HG03280 (cell line): ENCODE measurements at regions not wholly inside any gene's neighbourhood (a gene's known extent, or its start where the extent isn't known, plus 50 kb on each side); places are given as distances from the start of the nearest gene placed in this dataset.
"Not testable (repeated sequence)": the region's sequence is repeated elsewhere in the genome, so short reads cannot be mapped to it uniquely, and the experiment has no call there.

ENCODE experiments used
- ATAC-seq: cut with Tn5 transposase; IDR thresholded peaks from one replicate; pipeline ENCODE4 v1.9.1; 2021; ENCODE audit warnings: mild to moderate bottlenecking, moderate library complexity; ENCODE audit not compliant: unreplicated experiment

DNA sequence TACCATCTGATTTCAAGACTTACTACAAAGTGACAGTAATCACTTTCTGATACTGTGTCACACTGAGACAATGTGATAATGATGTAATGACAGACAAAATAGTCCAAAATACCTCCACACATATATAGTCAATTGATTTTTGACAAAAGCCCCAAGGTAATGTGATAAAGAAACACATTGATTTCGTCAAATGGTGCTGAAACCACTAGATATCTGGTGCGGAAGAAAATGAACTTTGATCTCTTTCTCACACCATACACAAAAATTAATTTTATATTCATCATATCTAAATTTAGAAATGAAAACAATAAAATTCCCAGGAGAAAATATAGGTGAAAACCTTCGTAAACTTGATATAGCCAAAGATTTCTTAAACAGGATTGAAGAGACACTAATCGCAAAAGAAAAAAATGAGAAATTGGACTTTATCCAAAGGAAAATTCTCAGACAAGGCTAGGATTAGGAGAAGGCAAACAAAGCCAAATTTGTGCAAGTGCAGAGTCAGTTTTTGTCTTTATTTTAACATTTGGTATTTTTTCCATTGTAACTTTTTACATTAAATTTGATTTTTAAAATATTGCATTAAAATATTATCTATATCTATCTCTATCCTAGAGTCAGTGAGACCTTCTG is 739.9 kb downstream of the DIAPH3 start:
- no peak for ATAC-seq

DNA sequence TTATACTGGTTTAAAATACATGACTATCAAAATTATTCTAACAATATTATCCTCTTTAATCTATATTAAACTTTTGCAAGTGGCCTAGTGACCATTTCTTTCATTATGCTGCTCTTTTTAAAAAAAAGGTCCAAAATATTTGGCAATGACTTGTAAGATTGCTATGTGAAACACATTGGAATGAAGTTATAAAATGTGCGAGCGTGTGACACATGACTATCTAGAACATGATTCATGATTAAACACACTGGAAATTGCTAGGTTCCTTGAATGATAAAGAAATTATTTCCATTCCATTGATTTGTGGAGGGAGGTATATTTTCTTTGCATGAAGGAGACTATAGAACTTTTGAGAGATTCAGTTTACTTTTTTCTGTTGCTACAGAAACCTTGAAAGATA is 739.1 kb downstream of the DIAPH3 start:
- no peak for ATAC-seq

DNA sequence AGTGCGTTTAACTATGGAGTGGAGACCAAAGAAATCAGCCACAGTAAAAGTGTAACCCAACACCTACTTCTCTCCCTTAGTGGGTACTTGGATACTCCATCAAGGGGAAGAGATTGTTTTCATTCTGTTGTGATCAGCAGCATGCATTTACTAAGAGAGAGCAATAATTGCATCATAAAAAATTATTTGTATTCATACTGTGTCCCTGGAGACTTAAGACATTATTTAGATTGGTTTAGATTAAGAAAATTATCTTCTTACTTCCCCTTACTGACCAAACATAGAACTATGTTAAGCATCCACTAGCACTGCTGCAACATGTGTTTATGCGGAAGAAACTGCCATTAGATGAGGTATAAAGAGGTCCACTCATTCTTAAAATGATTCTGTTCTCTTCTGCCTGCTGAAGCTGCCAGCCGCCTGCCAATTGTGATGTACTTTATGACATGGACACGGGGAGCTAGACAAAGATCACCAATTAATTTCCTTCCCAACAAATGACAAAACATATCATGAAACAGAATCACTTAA is 738.5 kb downstream of the DIAPH3 start:
- no peak for ATAC-seq

DNA sequence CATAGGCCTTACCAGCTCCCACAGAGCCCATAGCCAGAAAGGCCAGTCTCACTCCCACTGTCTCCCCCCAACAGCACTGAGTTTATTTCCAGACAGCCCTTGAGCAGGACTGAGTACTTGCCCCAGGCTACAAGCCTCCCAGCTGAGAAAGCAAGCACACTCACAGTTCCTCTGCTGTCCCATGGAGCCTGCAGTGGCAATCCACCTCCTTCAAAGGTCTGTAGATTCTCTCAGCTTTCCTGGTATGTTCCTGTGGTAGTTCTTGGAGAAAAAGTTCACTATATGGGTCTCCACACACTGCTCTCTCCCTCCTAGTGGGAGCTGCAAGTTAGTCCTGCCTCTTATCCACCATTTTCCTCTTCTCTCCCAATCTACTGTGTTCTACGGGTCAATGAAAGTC is 728.7 kb downstream of the DIAPH3 start:
- ATAC-seq, result no peak

DNA sequence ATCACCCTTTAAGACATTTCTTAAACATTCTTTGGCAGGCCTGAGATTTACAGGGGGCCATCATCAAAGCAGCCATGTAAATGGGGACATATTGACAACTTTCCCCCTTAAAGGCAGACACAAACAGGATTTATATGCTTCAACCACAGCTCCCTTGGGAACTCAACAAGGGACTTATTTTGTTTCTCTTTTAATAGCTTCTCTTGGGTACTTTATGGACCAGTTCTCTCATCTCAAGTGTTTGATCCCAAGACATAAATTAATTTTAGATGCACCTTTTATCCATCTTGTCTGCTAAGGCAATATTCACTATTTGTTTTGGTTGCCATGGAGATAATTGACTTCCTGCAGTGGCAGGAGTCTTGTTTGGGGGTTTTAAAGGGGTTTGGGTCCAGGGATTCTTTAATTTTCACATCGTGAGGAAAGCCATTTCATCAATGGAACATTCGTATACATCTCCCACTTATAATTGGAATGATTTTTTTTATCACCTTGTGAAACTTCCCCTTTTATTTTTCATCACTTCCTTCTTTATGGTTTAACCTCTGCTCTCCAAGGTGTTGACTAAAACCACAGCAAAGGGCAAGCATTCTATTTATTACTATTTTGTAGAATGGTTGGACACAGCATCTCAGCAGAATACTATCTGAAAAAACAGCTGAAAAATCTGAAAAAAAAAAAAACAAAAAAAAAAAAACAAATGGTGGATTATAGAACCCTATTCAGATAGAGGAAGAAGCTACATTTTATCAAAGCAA is 726.0 kb downstream of the DIAPH3 start:
- ATAC-seq, result no peak

DNA sequence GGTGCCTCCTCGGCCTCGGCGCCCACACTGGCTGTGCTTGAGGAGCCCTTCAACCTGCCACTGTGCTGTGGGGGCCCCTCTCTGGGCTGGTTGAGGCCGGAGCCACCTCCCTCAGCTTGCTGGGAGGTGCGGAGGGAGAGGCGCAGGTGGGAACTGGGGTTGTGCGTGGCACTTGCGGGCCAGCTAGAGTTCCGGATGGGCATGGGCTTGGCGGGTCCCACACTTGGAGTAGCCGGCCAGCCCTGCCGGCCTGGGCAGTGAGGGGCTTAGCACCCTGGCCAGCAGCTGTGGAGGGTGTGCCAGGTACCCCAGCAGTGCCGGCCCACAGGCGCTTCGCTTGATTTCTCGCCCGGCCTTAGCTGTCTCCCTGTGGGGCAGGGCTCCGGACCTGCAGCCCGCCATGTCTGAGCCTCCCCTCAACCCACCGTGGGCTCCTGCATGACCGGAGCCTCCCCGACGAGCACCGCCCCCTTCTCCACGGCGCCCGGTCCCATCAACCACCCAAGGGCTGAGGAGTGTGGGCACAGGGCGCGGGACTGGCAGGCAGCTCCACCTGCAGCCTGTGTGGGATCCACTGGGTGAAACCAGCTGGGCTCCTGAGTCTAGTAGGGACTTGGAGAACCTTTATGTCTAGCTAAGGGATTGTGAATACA is 723.8 kb downstream of the DIAPH3 start:
- ATAC-seq, result no peak

DNA sequence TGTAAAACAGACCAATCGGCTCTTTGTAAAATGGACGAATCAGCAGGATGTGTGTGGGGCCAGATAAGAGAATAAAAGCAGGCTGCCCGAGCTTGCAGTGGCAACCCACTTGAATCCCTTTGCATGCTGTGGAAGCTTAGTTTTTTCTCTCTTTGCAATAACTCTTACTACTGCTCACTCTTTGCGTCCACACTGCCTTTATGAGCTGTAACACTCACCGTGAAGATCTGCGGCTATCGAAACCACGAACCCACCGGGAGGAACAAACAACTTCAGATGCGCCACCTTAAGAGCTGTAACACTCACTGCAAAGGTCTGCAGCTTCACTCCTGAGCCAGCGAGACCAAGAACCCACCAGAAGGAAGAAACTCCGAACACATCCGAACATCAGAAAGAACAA is 722.7 kb downstream of the DIAPH3 start:
- ATAC-seq, result not testable (repeated sequence)

DNA sequence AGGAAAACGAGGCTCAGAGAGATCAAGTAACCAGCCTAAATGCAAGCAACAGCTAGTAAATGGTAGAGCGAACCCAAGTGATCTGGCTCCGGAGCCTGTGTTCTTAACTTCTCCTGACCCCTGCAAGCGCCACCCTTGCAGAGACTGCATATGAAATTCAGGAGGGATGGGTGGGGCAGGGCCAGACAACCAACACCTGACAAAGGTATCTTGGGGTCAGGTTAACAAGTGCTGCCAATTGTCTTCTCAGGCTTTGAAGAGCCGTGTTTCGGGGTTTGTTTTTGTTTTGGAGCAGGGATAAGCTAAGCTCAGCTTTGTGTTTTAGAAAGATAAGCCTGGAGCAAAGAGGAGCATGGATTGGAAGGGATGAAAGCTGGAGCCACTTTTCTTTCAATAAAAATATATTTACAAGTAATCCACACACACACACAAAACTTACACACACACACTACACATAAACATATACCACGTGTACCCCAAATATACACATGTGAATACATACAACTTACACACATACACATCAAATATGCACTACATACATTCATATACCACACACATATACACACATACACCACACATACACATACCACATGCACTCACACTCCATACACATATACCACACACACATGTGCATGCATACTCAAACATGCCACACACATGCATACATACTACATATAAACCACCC is 722.0 kb downstream of the DIAPH3 start:
- ATAC-seq, result no peak

DNA sequence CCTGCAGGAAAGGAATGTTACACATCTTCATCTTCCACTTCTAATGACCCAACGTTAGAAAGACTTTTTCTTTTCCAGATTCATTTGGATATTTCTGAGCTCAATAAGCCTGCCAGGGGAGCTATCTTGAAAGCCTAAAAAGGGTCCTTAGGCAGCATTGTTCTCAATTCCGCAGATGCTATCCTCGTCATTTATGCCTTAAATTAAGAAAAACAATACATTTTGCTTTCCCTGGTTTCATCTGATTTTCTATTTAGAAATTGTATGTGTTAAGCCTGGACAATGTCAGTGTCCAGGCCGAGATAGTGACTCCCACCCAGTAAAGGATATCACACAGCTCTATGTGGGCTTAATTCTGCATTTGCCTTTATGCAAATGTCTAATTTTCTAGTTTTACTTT is 721.3 kb downstream of the DIAPH3 start:
- ATAC-seq, result no peak

DNA sequence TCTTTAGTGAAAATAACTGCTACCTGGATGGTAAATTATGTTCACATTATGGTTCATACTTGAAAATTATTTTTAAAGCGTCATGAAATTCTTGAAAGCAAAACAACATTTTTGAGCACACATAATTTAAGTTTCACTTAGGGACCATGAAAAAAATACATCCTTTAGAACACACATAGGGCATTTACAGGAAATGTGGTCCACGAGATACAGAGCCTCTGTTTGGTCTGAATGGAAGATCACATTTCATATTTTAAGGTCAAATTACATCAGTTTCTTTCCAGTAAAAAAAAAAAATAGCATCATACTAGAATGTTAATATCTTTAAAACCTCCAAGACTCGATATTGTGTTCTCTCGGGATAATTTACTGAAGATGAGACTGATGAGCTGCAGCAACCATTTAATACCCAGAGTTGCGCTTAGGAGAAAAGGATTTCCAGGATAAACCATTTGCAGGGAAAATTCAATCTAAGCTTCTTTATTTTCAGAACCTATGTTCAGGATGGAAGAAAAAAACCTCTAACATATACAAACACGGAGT is 720.7 kb downstream of the DIAPH3 start:
- ATAC-seq, result no peak

DNA sequence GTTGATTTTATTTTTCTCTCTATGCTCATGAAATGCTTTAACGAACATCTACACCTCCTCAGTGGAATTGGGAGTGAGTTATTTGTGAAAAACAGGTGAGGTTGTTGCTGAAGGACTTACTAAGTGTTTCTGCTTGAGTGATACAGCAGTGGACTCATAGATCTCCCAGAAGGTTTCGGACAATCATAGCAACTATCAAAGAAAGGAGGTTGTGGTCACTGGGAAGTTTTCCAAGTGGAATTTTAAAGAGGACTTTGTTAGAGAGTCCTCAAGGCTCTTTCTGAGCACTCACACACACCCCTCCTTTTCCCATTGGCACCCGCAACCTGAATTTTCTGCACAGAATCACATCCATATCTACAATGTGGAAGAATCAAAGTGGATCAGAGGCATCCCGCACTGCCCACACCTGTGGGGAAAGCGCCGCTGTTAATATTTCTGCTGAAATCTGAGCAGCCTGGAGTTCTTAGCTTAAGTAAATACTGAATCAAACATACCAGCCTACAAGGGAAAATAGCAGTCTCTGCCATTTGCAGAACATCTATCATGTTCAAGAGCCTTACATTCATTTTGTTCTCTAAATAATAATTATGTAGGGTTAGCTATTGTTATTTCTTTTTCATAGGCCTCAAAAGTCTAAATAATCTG is 719.4 kb downstream of the DIAPH3 start:
- ATAC-seq, result no peak

DNA sequence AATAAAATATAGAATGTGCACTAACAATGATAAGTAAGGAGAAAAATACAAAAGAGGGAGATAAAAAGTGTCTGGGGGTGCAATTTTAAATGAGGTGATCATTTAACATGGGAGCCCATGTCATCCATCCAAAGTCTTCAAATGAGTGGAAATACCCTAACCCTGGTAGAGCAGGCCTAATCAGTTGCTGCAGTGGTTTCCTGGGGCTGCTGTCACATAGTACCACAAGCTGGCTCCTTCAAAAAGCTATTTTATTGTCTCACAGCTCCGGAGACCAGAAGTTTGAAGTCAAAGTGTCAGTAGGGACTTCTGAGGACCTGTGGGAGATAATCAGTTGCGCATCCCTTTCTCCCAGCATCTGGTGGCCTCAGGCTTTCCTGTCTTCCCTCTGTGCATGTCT is 717.9 kb downstream of the DIAPH3 start:
- no peak for ATAC-seq

DNA sequence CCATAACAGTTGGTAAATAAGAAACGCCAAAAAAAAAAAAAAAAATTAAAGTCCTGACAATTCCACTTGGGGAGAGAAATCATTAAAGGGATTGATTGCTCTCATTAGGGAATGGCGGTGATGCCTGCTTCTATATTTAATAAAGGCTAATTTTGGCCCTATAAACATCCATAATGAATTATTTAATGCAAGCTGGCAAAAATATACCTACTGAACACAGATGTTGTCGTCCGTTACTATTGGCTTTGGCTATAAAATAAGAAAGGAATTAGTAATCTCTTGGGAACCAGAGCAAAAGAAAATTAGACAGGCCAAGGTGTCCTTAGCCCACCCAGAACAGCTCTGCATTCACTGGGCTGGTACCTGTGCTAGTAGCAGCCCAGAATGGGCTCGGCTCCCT is 717.3 kb downstream of the DIAPH3 start:
- no peak for ATAC-seq

DNA sequence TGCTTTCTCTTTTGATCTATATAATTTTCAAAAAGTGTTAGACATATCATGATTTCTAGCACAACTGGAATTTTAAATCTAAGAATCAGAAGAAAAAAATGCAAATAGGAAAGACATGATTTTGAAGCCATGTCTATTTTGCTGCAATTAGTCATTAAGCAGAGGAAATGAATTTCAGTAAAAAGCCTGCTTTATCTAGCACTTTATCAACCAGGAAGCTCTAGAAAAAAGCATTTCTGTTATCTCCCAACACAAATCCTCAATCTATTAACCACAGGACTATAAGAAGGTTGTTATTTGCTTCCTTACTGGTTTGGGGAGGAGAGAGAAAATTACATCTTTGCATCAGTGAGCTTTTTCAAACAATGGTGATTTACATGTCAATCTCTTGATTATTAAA is 716.7 kb downstream of the DIAPH3 start:
- ATAC-seq, result no peak

DNA sequence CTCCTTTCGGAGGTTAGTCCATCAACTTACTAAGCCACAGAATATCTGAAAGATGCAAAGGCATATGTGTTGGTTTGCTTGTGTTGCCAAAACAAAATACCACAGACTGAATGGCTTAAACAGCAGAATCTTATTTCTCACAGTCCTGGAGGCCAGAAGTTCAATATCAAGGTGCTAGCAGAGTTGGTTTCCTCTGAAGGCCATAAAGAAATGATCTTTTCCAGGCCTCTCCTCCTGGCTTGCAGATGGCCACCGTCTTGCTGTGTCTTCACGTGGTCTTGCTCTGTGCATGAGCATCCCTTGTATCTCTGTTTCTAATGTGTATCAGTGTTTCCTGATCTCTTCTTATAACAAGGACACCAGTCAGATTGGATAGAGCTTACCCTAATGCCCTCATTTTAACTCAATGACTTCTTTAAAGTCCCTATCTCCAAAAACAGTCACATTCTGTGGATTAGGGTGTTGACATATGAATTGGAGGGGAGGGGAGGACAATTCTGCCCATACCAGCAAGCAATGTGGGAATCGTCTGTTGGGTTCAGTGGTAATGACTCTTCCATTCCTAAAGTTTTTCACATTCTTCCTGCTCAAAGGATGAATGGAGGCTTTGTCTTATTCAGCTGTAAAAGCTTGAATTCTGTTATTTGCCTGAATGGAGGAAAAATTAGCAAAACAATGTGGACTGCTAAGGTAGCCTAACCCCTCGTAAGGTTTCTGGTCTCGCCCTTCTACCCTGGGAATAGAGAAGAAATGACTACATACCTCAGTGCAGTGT is 715.7 kb downstream of the DIAPH3 start:
- ATAC-seq, result no peak

DNA sequence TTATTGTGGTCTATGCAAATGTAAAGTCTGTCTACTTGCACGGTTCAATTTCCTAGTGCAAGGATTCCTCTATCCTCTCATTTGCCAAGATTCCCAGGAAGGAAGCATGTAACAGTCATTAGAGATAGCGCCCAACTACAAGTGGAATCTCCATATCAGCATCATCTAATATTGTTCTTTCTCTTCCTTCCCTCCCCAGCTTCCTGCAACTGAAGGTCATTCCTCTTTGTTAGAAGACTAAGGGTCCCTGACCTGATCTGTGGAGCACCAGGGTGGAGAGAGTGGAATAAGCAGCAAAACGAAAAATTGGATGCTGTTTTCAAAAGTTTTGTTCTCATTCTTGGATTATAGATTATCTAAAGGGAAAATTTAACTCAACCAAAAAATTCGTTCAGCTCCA is 714.0 kb downstream of the DIAPH3 start:
- no peak for ATAC-seq

DNA sequence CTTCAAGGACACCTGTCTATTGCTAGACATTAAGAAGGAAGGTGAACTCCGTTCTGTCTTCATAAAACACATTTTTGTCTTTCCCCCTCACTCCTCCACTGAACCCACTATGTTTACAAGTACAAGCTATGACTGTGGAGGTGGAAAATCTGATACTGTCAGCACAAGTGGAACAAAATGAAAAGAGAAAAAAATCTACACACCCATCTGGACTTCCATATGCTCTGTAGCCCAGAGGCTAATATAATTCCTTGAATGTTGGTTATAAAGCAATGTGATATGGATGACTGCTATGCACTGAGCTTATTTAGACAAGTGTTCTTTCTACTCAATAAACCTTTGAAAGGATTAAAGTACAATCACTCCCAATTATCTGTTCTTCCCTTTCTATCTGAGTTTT is 713.5 kb downstream of the DIAPH3 start:
- ATAC-seq, result no peak

DNA sequence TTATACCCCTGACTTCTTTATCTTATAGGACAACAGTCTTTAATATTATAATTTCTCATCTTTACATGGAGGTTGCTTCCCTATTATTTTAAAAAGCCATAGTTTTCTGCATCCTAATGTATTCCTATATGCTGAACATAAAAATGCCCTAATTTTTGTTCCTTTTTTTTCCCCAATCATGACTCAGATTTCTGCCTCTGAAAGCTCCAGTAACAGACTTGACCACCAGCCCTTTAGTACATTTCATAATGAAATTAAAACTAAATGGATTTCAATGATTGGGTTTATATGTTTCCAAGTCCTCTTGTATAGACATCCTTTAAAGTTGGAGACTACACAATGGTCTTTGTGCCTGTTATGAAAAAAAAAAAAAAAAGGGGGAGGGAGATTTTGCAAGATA is 712.5 kb downstream of the DIAPH3 start:
- ATAC-seq, result no peak

DNA sequence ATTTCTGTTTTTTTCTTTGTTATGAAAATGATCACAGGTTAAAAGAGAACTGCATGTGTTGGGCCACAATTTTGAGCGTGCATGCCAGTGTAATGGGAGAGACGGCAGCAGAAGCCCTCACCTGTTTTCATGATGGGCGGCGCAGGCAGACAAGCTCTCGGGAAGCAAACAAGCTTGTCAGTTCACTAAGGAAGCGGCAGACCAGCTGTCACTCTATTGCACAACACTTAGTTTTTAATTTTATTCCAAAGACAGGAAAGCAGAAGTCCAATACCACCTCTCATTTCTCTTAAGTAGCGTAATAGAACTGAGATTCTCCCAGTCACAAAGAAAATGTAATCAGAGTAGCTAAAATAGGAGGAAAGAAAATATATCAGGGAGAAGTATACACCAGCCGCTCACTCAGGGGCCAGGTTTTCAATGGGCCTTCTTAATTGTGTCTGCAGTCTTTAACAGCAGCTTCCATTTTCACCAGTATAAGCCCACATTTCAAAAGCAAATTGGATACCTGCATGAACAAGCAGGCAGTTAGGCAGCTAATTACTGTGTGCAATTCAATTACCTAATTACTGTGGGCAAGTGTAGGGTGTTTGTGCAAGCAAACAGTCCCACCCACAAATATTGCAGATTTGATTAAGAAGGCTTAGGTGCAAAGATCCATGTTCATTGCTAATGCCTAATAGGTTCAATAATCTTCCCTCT is 711.4 kb downstream of the DIAPH3 start:
- ATAC-seq, result no peak
